Osteocyte (in vitro differentiated cells): ENCODE measurements at regions not wholly inside any gene's neighbourhood (a gene's known extent, or its start where the extent isn't known, plus 50 kb on each side); places are given as distances from the start of the nearest gene placed in this dataset.
"Not testable (repeated sequence)": the region's sequence is repeated elsewhere in the genome, so short reads cannot be mapped to it uniquely, and the experiment has no call there.

ENCODE experiments used
- DNase-seq: peaks from one replicate; pipeline ENCODE4 v3.0.0; 2021; ENCODE audit warnings: mixed read lengths; ENCODE audit not compliant: unreplicated experiment; ENCODE audit errors: extremely low spot score
- H3K27ac Mint-ChIP-seq: one replicate; pipeline ENCODE4 v1.8.0; 2021; ENCODE audit warnings: mild to moderate bottlenecking, mixed read lengths; ENCODE audit not compliant: unreplicated experiment
- H3K27me3 Mint-ChIP-seq: one replicate; pipeline ENCODE4 v1.8.0; 2021; ENCODE audit warnings: mixed read lengths; ENCODE audit not compliant: unreplicated experiment
- H3K36me3 Mint-ChIP-seq: one replicate; pipeline ENCODE4 v1.8.0; 2021; ENCODE audit warnings: mixed read lengths; ENCODE audit not compliant: unreplicated experiment
- H3K4me1 Mint-ChIP-seq: one replicate; pipeline ENCODE4 v1.8.0; 2021; ENCODE audit warnings: mixed read lengths; ENCODE audit not compliant: unreplicated experiment
- H3K4me3 Mint-ChIP-seq: one replicate; pipeline ENCODE4 v1.8.0; 2021; ENCODE audit warnings: mild to moderate bottlenecking, moderate library complexity, mixed read lengths; ENCODE audit not compliant: unreplicated experiment
- H3K9me3 Mint-ChIP-seq: one replicate; pipeline ENCODE4 v1.8.0; 2021; ENCODE audit warnings: mixed read lengths; ENCODE audit not compliant: unreplicated experiment
- CTCF ChIP-seq: fragments of 200-600 bp; sonication (generic); IDR thresholded peaks from 2 replicates; pipeline ENCODE4 v1.5.0; 2021; ENCODE audit warnings: antibody characterized with exemption, mild to moderate bottlenecking, moderate library complexity

- Mint-ChIP-seq H3K27ac (no peak overlapping the region), H3K4me3 (no peak overlapping the region), H3K27me3 (no peaks in the 10 kb centered on the region), H3K4me1 (no peaks in the 10 kb centered on the region), H3K9me3 (no peaks in the 10 kb centered on the region), H3K36me3 (no peaks in the 10 kb centered on the region)
- DNase-seq: no peak
- TF ChIP-seq CTCF: no peak
Measured at GRCh38 chr10:120098232-120098930, 205.9 kb downstream of the SEC23IP start.

- Mint-ChIP-seq H3K4me3 (no peak overlapping the region), H3K9me3 (no peaks in the 10 kb centered on the region), H3K27ac (no peak overlapping the region), H3K36me3 (no peaks in the 10 kb centered on the region), H3K4me1 (no peaks in the 10 kb centered on the region), H3K27me3 (peaks cover 2% of the 10 kb centered on the region)
- DNase-seq: no peak
- TF ChIP-seq CTCF: no peak
Measured at GRCh38 chr10:120103738-120104560, 211.4 kb downstream of the SEC23IP start.

- no peaks in the 10 kb centered on the region for H3K4me1 Mint-ChIP-seq
Measured at GRCh38 chr10:120105001-120105400, 212.5 kb downstream of the SEC23IP start.

GRCh38 chr10:120105492-120105891 lies 213.0 kb downstream of the SEC23IP start:
- Mint-ChIP-seq H3K4me1 (no peaks in the 10 kb centered on the region), H3K27me3 (peaks cover 2% of the 10 kb centered on the region), H3K9me3 (no peaks in the 10 kb centered on the region), H3K27ac (no peak overlapping the region), H3K36me3 (no peaks in the 10 kb centered on the region), H3K4me3 (no peak overlapping the region)
- TF ChIP-seq CTCF: no peak
- no peak for DNase-seq

More at GRCh38 chr10:120105001-120105400, 212.5 kb downstream of the SEC23IP start:
- TF ChIP-seq CTCF: no peak
- no peaks in the 10 kb centered on the region for H3K36me3 Mint-ChIP-seq
- no peak for DNase-seq
- peaks cover 2% of the 10 kb centered on the region for H3K27me3 Mint-ChIP-seq
- H3K4me3 Mint-ChIP-seq: no peak overlapping the region
- no peak overlapping the region for H3K27ac Mint-ChIP-seq
- no peaks in the 10 kb centered on the region for H3K9me3 Mint-ChIP-seq

GRCh38 chr10:120108916-120109315 lies 216.4 kb downstream of the SEC23IP start:
- Mint-ChIP-seq H3K4me3 (no peak overlapping the region), H3K27me3 (peaks cover 2% of the 10 kb centered on the region), H3K4me1 (no peaks in the 10 kb centered on the region), H3K36me3 (no peaks in the 10 kb centered on the region), H3K27ac (no peak overlapping the region), H3K9me3 (no peaks in the 10 kb centered on the region)
- TF ChIP-seq CTCF: no peak
- DNase-seq: no peak

- not testable (repeated sequence) for DNase-seq, H3K36me3 Mint-ChIP-seq, H3K4me1 Mint-ChIP-seq, H3K27ac Mint-ChIP-seq, H3K9me3 Mint-ChIP-seq, H3K4me3 Mint-ChIP-seq, H3K27me3 Mint-ChIP-seq
Measured at GRCh38 chr10:120109725-120110124, 217.2 kb downstream of the SEC23IP start.
